Fibroblast of lung (primary cell): ENCODE measurements at regions not wholly inside any gene's neighbourhood (a gene's known extent, or its start where the extent isn't known, plus 50 kb on each side); places are given as distances from the start of the nearest gene placed in this dataset.

Source experiments
- DNase-seq, 2 donors: peaks; one replicate each; pipeline versions ENCODE4 v3.0.0 to v3.0.0-alpha.2; 2010; ENCODE audit warnings: low read depth in 2 of 2
- H2AFZ ChIP-seq: 2 replicates; pipeline ENCODE4 v1.5.1; 2012; ENCODE audit warnings: low read length, control low read depth, inconsistent platforms
- H3K27ac ChIP-seq: 2 replicates; pipeline ENCODE4 v1.5.1; 2011; ENCODE audit warnings: low read length, control low read depth; ENCODE audit not compliant: insufficient read depth
- H3K27me3 ChIP-seq: 2 replicates; pipeline ENCODE4 v1.5.1; 2011; ENCODE audit warnings: mild to moderate bottlenecking, low read length; ENCODE audit not compliant: control insufficient read depth, insufficient read depth
- H3K36me3 ChIP-seq: 2 replicates; pipeline ENCODE4 v1.5.1; 2011; ENCODE audit warnings: low read length; ENCODE audit not compliant: control insufficient read depth, insufficient read depth
- H3K4me1 ChIP-seq: 2 replicates; pipeline ENCODE4 v1.5.1; 2011; ENCODE audit warnings: low read length; ENCODE audit not compliant: control insufficient read depth, insufficient read depth; ENCODE audit errors: extremely low read depth
- H3K4me2 ChIP-seq: 2 replicates; pipeline ENCODE4 v1.5.1; 2011; ENCODE audit warnings: low read length, control low read depth; ENCODE audit not compliant: insufficient read depth; ENCODE audit errors: extremely low read depth
- H3K4me3 ChIP-seq, 4 experiments: fragments of 200-600 bp in 1 of 4; sonication (generic) in 1 of 4; replicated peaks in 1 of 4; 2 replicates each; pipeline ENCODE4 v1.5.1; 2011 to 2016; ENCODE audit warnings: low read length in 4 of 4, low read depth in 3 of 4, mild to moderate bottlenecking in 3 of 4, control low read depth in 2 of 4, inconsistent platforms in 1 of 4, mixed read lengths in 1 of 4; ENCODE audit not compliant: insufficient read depth in 1 of 4; ENCODE audit errors: control extremely low read depth in 1 of 4
- H3K79me2 ChIP-seq: 2 replicates; pipeline ENCODE4 v1.5.1; 2012; ENCODE audit warnings: mild to moderate bottlenecking, low read length, inconsistent platforms; ENCODE audit not compliant: control insufficient read depth, insufficient read depth
- H3K9ac ChIP-seq: 2 replicates; pipeline ENCODE4 v1.5.1; 2011; ENCODE audit warnings: mild to moderate bottlenecking, low read length, control low read depth; ENCODE audit not compliant: insufficient read depth
- H3K9me3 ChIP-seq: 2 replicates; pipeline ENCODE4 v1.5.1; 2012; ENCODE audit warnings: low read depth, low read length; ENCODE audit not compliant: control insufficient read depth, insufficient read depth
- H4K20me1 ChIP-seq: 2 replicates; pipeline ENCODE4 v1.5.1; 2011; ENCODE audit warnings: low read length; ENCODE audit not compliant: control insufficient read depth, insufficient read depth; ENCODE audit errors: extremely low read depth
- CTCF ChIP-seq, 2 donors: IDR thresholded peaks in 1 of 2; conservative IDR thresholded peaks in 1 of 2; 1 replicate in 1 of 2; 2 replicates in 1 of 2; pipeline ENCODE4 v1.5.1; 2011 to 2012; ENCODE audit warnings: low read length in 2 of 2, control low read depth in 1 of 2, inconsistent platforms in 1 of 2, low read depth in 1 of 2, mild to moderate bottlenecking in 1 of 2
- EZH2 ChIP-seq: IDR thresholded peaks from 2 replicates; pipeline ENCODE4 v1.5.1; 2012; ENCODE audit warnings: low read length, control low read depth, mild to moderate bottlenecking; ENCODE audit errors: missing control alignments

- Histone ChIP-seq H3K4me2 (no peak overlapping the region), H2AFZ (no peak overlapping the region), H3K4me3 (no peak overlapping the region), H4K20me1 (no peaks in the 10 kb centered on the region), H3K27ac (no peak overlapping the region), H3K4me1 (no peaks in the 10 kb centered on the region), H3K27me3 (no peaks in the 10 kb centered on the region), H3K79me2 (no peaks in the 10 kb centered on the region), H3K9ac (no peak overlapping the region), H3K36me3 (no peaks in the 10 kb centered on the region), H3K9me3 (no peaks in the 10 kb centered on the region)
- no peak for DNase-seq
- TF ChIP-seq EZH2 (no peak), CTCF (conservative IDR thresholded peaks at IDR 0.05 in 1 of 2, IDR thresholded peaks at IDR 0.05 in 1 of 2; ENCODE audit: low read depth in 1 of 2, low read length in 2 of 2) (no peak)
Observed at GRCh38 chr2:16283071-16283850, 342.9 kb downstream of the MYCN start.

GRCh38 chr2:16282511-16282910 lies 342.2 kb downstream of the MYCN start:
- no peak for DNase-seq
- Histone ChIP-seq H3K4me1 (no peaks in the 10 kb centered on the region), H3K9me3 (no peaks in the 10 kb centered on the region), H3K4me3 (no peak overlapping the region), H2AFZ (no peak overlapping the region), H3K27me3 (no peaks in the 10 kb centered on the region), H3K9ac (no peak overlapping the region), H3K27ac (no peak overlapping the region), H4K20me1 (no peaks in the 10 kb centered on the region), H3K36me3 (no peaks in the 10 kb centered on the region), H3K79me2 (no peaks in the 10 kb centered on the region), H3K4me2 (no peak overlapping the region)
- no peak for TF ChIP-seq EZH2
- TF ChIP-seq CTCF (conservative IDR thresholded peaks at IDR 0.05 in 1 of 2, IDR thresholded peaks at IDR 0.05 in 1 of 2; ENCODE audit: low read depth in 1 of 2, low read length in 2 of 2) = no peak

GRCh38 chr2:16281451-16282335 lies 341.3 kb downstream of the MYCN start:
- Histone ChIP-seq H2AFZ (no peak overlapping the region), H3K27me3 (no peaks in the 10 kb centered on the region), H3K9ac (no peak overlapping the region), H3K4me3 (no peak overlapping the region), H3K4me2 (no peak overlapping the region), H3K9me3 (no peaks in the 10 kb centered on the region), H3K4me1 (no peaks in the 10 kb centered on the region), H4K20me1 (no peaks in the 10 kb centered on the region), H3K36me3 (no peaks in the 10 kb centered on the region), H3K27ac (no peak overlapping the region), H3K79me2 (no peaks in the 10 kb centered on the region)
- TF ChIP-seq EZH2 (no peak), CTCF (conservative IDR thresholded peaks at IDR 0.05 in 1 of 2, IDR thresholded peaks at IDR 0.05 in 1 of 2; ENCODE audit: low read depth in 1 of 2, low read length in 2 of 2) (no peak)
- DNase-seq = no peak
